GM19467 (cell line): ENCODE measurements at regions not wholly inside any gene's neighbourhood (a gene's known extent, or its start where the extent isn't known, plus 50 kb on each side); places are given as distances from the start of the nearest gene placed in this dataset.
A peak's percentile ranks its signal among the peaks of the same experiment; 100 is the strongest.

Source experiments
- ATAC-seq: cut with Tn5 transposase; IDR thresholded peaks from one replicate; pipeline ENCODE4 v1.9.1; 2021; ENCODE audit warnings: mild to moderate bottlenecking, moderate library complexity; ENCODE audit not compliant: unreplicated experiment

- ATAC-seq = no peak
Observed at GRCh38 chr7:31398815-31399214, 58.3 kb upstream of the NEUROD6 start.

- no peak for ATAC-seq
Observed at GRCh38 chr7:31407178-31407676, 66.7 kb upstream of the NEUROD6 start.

- no peak for ATAC-seq
Observed at GRCh38 chr7:31408140-31408729, 67.7 kb upstream of the NEUROD6 start.

- no peak for ATAC-seq
Observed at GRCh38 chr7:31410265-31410664, 69.7 kb upstream of the NEUROD6 start.

GRCh38 chr7:31411416-31411815 lies 70.9 kb upstream of the NEUROD6 start:
- no peak for ATAC-seq

GRCh38 chr7:31413766-31414165 lies 73.2 kb upstream of the NEUROD6 start:
- no peak for ATAC-seq

GRCh38 chr7:31416381-31416870 lies 75.9 kb upstream of the NEUROD6 start:
- ATAC-seq = no peak

GRCh38 chr7:31418928-31419327 lies 78.4 kb upstream of the NEUROD6 start:
- ATAC-seq = no peak

- ATAC-seq = no peak
Observed at GRCh38 chr7:31419505-31420055, 79.1 kb upstream of the NEUROD6 start.

- ATAC-seq = no peak
Observed at GRCh38 chr7:31420948-31421347, 80.4 kb upstream of the NEUROD6 start.

GRCh38 chr7:31421607-31422006 lies 81.1 kb upstream of the NEUROD6 start:
- no peak for ATAC-seq

- no peak for ATAC-seq
Observed at GRCh38 chr7:31423994-31424393, 83.5 kb upstream of the NEUROD6 start.

- ATAC-seq = no peak
Observed at GRCh38 chr7:31432176-31432575, 81.7 kb upstream of the ITPRID1 start.

GRCh38 chr7:31432836-31433340 lies 81.0 kb upstream of the ITPRID1 start:
- no peak for ATAC-seq

GRCh38 chr7:31437250-31437865 lies 76.5 kb upstream of the ITPRID1 start:
- ATAC-seq = no peak

GRCh38 chr7:31439165-31439564 lies 74.7 kb upstream of the ITPRID1 start:
- no peak for ATAC-seq

GRCh38 chr7:31440511-31440910 lies 73.4 kb upstream of the ITPRID1 start:
- no peak for ATAC-seq

- no peak for ATAC-seq
Observed at GRCh38 chr7:31442626-31443025, 71.3 kb upstream of the ITPRID1 start.

- peak; percentile 74 for ATAC-seq
Observed at GRCh38 chr7:31443457-31443856, 70.4 kb upstream of the ITPRID1 start.

GRCh38 chr7:31444196-31444595 lies 69.7 kb upstream of the ITPRID1 start:
- ATAC-seq = no peak

- ATAC-seq = no peak
Observed at GRCh38 chr7:31445686-31446355, 68.1 kb upstream of the ITPRID1 start.

GRCh38 chr7:31448649-31449048 lies 65.2 kb upstream of the ITPRID1 start:
- no peak for ATAC-seq
